ENCODE measurements at regions not wholly inside any gene's neighbourhood (a gene's known extent, or its start where the extent isn't known, plus 50 kb on each side); places are given as distances from the start of the nearest gene placed in this dataset.

GRCh38 chr7:25881317-25882037 is 270.5 kb upstream of the NFE2L3 start:
- ChIA-PET POLR2A (interaction anchor here (0.8 to 1.4 kb wide), 4 partner anchors 9 to 19 kb away, joined by 3 read pairs; no protein-coding TSS in a partner anchor), CTCF (ENCODE audit: unreplicated experiment) (no interaction called here)
- H2AFZ ChIP-seq (ENCODE audit: low read length), result no peak overlapping the region
- no TSS peak for BruUV-seq (replicated peaks)
- intact Hi-C loops (cut with micrococcal nuclease; ENCODE audit: unreplicated experiment), result no loop called here
- no peak overlapping the region for H3K4me3 ChIP-seq (ENCODE audit: low read depth, low read length, poor library complexity, severe bottlenecking)
- no peak overlapping the region for H3K4me2 ChIP-seq (ENCODE audit: low read length)
- H3K4me1 ChIP-seq (ENCODE audit: insufficient read depth, low read length, poor library complexity, severe bottlenecking), result peaks cover 13% of the 10 kb centered on the region
- H3K9me2 ChIP-seq (ENCODE audit: insufficient read depth, low read length), result no peaks in the 10 kb centered on the region
- TF ChIP-seq CTCF (conservative IDR thresholded peaks at IDR 0.05; ENCODE audit: low read length), result no peak
- TF ChIP-seq EZH2phosphoT487 (IDR thresholded peaks at IDR 0.05; ENCODE audit: borderline replicate concordance, low read depth, low read length), result no peak
- H4K20me1 ChIP-seq (ENCODE audit: insufficient read depth, low read length), result no peaks in the 10 kb centered on the region
- no peaks in the 10 kb centered on the region for H3K79me2 ChIP-seq (ENCODE audit: insufficient read depth, low read depth, low read length)
- no peak for DNase-seq (ENCODE audit: low spot score)
- H3K27ac ChIP-seq (ENCODE audit: low read depth, low read length, poor library complexity, severe bottlenecking), result no peak overlapping the region
- H3K36me3 ChIP-seq (ENCODE audit: insufficient read depth, low read length), result no peaks in the 10 kb centered on the region
- H3K9me3 ChIP-seq (ENCODE audit: low read length), result no peaks in the 10 kb centered on the region

DNA sequence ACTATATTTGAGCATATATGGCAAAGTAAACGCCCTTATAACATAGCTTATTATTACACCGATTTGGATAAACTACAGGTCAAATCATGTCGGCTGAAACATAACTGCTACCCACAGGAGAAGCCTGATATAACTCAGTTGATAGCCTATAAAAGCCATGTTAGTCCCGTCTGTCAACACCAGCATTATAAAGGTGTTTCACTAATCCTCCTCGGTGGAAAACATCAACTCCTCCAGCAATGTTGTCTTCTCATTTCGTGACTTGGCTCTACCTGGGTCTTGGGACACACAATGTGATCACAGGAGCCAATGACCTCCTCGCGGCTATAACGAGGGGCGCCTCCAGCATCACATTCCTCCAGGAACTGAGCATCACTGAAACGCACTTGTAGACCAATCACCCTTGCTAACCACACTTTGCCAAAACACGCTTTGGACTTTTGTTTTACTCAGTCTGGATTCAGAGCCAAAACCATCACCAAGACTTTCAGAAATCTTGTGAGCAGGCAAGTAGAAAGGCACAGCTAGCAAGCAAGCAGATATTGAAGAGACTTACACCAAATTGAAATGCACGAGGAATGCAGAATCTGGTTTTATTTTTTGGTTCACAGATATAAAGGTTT is 269.7 kb upstream of the NFE2L3 start:
- intact Hi-C loops (cut with micrococcal nuclease; ENCODE audit: unreplicated experiment), result no loop called here

More for the DNA sequence above, 269.7 kb upstream of the NFE2L3 start:
- no peaks in the 10 kb centered on the region for H3K36me3 ChIP-seq (ENCODE audit: insufficient read depth, low read length)
- peaks cover 18% of the 10 kb centered on the region for H3K4me1 ChIP-seq (ENCODE audit: insufficient read depth, low read length, poor library complexity, severe bottlenecking)
- TF ChIP-seq EZH2phosphoT487 (IDR thresholded peaks at IDR 0.05; ENCODE audit: borderline replicate concordance, low read depth, low read length) (no peak), CTCF (conservative IDR thresholded peaks at IDR 0.05; ENCODE audit: low read length) (no peak)
- no peak overlapping the region for H3K4me3 ChIP-seq (ENCODE audit: low read depth, low read length, poor library complexity, severe bottlenecking)
- H2AFZ ChIP-seq (ENCODE audit: low read length), result no peak overlapping the region
- BruUV-seq (replicated peaks), result no TSS peak
- H3K9me3 ChIP-seq (ENCODE audit: low read length), result no peaks in the 10 kb centered on the region
- POLR2A ChIA-PET, result interaction anchor here (0.9 to 1.4 kb wide), 3 partner anchors 9 to 20 kb away, joined by 3 read pairs; no protein-coding TSS in a partner anchor
- no peak overlapping the region for H3K4me2 ChIP-seq (ENCODE audit: low read length)
- H3K9me2 ChIP-seq (ENCODE audit: insufficient read depth, low read length), result no peaks in the 10 kb centered on the region
- no peak for DNase-seq (ENCODE audit: low spot score)
- no peaks in the 10 kb centered on the region for H4K20me1 ChIP-seq (ENCODE audit: insufficient read depth, low read length)
- H3K27ac ChIP-seq (ENCODE audit: low read depth, low read length, poor library complexity, severe bottlenecking), result no peak overlapping the region
- CTCF ChIA-PET (ENCODE audit: unreplicated experiment), result no interaction called here
- H3K79me2 ChIP-seq (ENCODE audit: insufficient read depth, low read depth, low read length), result no peaks in the 10 kb centered on the region

All from OCI-LY7 (cell line).